Activated gamma-delta T cell treated with anti-CD3 and anti-CD28 coated beads, Interleukin-2, amount 50 U/mL, for 16 hours (primary cell): ENCODE measurements at regions not wholly inside any gene's neighbourhood (a gene's known extent, or its start where the extent isn't known, plus 50 kb on each side); places are given as distances from the start of the nearest gene placed in this dataset.

Experiments used
- DNase-seq: peaks from one replicate; pipeline ENCODE4 v3.0.0-alpha.2; 2020; ENCODE audit warnings: low read depth

DNA sequence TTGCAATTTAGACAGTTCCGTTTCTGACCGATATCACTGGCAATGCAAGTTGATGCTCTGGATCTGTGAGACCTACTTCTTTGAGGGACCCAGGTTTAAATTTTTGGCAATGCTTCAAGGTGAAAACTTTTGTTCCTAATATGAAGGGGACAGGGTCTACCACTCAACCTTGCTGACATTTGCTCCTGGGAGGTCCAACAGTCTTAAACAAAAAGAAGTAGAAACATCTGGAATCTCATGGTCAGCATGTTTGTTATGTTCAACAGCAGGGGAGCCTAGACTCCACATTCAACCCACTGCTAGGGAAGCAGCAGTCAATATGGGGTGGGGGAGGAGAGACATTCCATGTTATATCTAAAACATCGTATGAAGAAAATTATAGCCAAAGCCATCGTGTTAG lies 196.4 kb downstream of the SIM1 start:
- no peak for DNase-seq

DNA sequence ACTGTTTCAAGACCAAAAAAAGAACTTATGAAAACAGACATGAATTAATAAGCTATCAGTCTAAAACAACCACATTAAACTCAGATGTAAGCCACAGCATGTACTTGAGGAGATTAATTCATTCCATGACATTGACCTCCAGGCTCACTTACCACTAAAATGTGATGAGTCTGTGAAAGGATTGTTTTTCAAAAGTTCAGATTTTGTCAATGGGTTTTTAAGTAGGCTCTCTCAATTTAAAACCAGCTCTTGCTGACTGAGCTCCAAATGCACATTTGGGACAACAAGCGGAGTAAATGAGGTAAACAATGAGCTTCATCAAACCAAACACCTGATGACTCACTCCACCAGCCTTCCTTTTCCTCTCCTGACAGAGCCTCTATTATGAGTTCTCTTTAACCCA lies 197.0 kb downstream of the SIM1 start:
- no peak for DNase-seq

DNA sequence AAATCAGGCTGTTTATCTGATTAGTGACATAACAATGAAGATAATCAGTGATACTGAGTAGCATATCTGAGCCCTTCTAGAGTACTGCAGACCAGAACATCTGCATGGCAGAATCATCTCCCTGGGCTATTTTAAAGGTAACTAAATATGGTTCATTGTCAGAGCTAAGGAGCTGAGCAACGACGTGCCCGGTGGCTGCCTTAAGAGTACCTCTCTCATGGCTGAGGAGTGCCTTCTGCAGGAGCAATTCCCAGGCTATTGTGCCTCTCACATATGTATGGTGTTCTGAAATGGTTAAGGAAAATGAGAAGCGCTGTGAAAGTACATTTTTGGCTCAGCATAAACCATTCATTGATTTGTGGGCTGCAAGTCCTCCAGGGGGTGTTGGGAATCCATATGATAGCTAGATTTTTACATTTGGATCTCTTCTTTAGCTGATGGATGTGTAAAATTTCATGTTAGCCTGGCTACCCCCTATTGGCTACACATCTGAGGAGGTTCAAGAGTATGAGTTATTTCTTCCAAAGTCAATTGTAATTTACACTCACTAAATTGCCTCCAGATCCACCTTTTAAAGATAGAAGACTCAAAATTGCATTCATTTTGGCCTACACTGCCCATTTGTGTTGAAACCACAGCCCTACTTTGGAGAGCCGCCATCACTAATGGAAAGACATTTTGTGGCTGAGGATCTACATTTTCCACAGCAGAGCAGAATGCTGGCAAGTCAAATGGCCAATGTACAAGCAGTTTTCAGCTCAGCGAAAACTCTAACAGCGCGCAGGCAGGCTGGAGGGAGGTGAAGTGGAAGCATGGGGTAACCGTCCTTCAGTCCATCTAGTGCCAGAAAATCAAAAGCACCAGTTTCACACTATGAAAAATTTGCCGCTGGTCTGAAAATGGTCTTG lies 198.0 kb downstream of the SIM1 start:
- no peak for DNase-seq

DNA sequence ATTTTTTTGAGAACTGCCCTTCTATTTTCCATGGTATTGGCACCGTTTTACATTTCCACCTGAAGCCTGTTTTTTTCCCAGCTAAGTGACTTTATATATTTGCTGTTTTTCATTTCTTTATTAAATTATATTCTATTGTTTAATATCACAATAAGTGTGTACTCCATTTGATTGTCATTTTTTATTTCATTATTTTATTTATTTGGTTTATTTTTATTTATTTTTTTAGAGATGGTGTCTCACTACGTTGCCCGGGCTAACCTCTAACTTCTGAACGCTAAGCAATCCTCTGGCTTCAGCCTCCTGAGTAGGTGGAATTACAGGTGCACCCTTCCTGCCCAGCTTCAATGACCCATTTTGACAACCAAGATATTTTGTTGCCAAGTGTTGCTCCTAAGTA lies 202.6 kb downstream of the SIM1 start:
- no peak for DNase-seq

DNA sequence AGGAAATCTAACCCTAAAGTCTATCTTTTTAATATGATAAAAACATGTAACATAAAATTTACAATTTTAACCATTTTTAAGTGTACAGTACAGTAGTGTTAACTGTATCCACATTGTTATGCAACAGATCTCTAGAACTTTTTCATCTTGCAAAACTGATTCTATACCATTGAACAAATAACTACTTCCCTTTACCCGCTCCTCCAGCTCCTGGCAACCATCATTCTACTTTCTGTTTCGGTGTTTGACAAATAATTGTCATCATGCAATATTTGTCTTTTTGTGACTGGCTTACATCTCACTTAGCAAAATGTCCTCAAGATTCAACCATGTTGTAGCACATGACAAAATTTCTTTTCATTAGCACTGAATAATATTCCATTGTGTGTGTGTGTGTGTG lies 203.2 kb downstream of the SIM1 start:
- no peak for DNase-seq

DNA sequence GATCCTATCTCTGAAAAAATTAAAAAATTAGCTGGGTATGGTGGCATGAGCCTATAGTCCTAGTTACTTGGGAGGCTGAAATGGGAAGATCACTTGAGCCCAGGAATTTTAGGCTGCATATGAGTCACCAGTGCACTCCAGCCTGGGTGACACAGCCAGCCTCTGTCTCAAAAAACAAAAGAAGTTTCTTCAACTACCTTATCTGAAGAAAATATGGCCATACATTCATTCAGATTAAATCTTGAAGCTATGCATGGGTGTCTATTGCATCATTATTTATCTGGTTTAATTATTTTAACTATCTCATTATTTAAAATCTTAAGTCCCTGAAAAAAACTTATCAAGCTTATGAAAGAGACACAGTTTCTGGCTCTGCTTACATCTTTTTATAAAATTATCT lies 204.1 kb downstream of the SIM1 start:
- DNase-seq = no peak

DNA sequence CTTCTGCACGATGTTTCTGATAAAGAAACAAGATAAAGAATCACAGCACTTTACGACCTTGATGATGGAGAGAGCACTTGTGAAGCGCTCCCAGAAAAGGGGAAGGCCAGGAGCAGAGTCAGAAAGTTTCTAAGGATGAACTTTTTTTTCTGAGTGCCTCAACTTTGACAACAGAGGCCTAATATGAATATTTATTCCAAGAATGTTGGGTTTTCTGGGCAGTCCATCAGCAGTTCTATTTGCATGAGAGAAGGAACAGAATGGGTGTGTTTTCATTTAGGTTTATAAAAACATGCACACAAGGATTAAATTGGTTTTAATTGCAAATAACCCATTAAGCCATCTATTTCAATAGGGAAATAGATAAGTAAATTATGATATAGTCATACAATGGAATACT lies 204.9 kb downstream of the SIM1 start:
- DNase-seq = no peak

DNA sequence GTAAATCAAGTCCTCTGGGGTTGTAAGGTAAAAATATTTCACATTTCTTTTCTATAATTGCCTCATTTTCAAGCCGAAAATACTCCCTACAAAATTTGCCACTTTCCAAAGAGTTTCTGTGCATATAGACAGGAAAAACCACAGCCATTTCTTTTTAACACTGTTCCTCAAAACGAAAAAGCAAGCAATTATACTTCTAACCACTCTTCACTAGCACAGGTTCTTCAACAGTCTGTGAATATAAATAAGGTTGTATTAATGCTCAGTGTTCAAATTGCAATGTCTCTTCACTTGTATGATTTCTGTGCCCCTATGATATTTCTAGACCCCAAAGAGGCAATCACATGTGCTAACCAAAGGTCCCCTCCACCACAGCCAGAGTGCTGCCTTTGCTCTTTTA lies 206.0 kb downstream of the SIM1 start:
- DNase-seq = no peak

DNA sequence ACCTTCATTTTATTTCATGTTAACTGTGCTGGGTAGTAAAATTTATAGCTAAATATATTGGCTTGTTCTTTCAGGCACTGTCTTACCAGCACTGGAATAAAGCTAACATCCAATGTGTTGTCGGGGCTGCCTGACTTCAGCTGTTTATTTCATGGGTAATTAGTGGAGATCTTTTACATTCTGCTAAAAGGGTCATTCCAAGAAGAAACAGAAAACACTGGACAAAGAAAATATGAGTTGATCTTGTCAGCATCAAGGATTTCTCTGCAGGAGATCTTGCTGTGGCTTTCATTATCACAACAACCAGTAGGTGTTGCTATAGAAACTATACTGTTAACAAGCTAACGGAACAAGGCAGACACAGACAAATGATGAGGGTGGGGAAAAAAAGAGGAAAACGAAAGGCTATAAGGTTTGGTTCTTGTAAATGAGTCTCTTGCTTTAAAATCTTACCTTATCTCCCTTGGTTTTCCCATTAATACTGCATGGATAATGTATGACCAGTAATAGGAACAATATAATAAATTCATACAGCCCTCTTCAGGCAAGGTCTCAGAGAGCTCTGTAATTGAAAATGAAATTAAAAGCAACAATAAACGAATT lies 206.8 kb downstream of the SIM1 start:
- DNase-seq = no peak

DNA sequence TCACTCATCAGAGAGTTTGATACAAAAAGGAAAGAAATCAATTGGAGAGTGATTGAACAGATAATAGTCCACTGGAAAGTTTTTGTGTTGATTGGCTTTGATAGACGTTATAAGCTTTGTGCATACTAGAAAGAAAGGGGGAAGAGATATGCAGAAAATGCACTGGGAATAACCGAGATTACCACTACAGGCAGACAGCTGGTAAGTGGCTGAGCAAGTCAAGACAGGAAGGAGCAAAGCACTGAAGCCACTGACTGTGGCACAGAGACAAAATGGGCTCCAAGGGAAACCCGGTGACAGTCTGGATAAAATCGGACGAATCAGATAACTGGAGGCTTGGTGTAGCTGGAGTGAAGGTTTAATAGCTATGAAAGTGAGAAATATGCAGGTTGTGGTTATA lies 209.0 kb downstream of the SIM1 start:
- DNase-seq = no peak

DNA sequence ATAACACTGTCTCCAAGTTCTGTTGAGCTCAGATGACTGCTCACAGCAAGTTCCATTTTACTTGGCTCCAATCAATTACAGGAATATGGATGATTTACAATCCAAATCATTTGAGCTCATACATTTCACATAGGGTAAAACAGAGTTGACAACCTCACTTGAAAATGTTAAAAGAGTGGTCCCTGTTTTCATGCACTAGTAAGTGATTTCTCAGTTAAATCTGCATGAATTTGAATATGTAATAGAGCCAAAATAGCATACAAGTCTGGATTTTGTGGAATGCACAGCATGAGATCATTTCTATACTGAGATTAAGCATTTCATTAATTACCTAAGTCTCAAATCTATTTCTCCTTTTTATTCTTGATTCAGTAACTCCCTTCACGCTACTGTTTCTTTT lies 217.6 kb downstream of the SIM1 start:
- DNase-seq = no peak

DNA sequence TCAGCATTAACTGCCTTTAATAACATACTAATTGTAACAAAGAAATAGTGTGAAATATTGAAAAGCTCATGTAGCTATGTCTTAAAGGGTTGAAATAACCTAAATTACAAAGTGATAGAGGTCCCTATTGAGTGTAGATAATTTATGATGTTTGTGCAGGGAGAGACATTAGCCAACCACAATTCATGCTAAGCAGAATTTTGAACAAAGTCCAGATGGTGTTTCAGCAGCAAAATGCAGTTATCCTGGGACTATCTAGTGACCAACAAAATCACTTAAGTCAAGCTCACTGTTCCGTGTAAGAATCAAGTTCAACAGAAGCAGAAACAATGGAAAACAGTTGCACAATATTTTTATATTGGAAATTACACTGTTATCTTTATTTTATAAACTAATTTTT lies 218.5 kb downstream of the SIM1 start:
- no peak for DNase-seq

DNA sequence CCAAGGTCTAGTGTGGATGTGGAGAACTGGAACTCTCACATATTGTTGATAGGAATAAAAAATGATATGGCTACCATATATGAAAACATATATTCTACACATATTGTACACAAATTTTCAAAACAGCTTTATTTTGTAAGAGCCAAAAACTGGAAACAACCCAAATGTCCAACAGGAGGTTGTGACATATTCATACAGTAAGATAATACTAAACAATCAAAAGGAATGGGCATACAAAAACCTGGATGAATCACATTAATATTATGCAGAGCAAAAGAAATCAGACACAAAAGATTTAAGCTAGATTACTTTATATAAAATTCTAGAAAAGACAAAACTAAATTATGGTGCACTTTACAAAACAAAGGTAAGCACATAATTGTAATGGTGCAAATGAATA lies 223.9 kb downstream of the SIM1 start:
- DNase-seq = no peak

DNA sequence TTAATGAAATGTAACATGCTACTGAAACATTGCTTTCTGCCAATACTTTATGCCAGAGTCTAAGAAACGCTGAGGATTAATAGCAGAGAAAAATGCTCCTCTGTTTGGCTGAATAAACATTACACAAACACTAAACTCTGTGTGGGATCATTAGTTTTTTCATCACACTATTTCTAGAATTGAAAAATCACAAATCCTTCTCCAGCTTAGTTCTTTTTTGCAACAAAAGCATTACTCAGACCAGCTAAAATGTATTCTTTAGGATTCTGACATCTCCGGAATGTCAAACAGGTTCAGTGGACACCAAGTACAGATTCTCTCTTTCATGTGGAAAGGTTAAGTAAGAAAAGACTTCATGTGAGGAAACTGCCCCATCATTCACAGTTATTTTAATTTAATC lies 226.9 kb downstream of the SIM1 start:
- no peak for DNase-seq

DNA sequence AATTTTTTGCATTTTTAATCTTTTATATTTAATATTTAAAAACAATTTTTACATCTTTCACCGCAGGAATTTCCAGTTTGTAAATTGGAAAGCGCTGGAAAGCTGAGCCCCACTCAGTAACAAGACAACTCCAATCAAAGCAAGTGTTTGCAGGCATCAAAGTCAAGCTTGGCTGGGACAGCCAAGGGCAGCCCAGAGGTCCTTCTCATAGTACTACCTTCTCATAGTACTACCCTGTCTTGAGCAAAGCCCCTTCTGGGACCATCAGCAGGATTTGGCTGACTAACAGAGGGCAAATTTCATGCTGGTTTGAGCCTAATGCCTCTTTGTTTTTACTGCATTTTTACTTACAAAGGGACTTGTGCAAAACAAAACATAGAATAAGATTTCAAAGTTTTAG lies 228.3 kb downstream of the SIM1 start:
- no peak for DNase-seq

DNA sequence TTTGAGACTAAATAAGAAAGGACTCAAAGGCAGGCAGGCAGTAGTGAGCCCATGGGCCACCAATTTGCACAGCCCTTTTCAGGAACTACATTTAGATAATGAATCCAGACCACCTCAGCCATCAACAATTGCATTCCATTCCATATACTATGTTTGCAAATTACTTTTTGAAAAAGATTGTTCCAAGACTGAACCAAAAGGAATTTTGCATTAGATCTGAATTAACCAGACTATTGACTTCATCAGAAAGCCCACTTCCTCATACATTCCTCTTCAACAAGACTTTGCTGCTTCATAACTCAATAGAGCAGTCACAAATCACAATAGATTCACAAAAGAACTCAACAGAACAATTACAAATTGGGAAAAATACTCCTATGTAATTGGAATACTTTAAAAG lies 229.1 kb downstream of the SIM1 start:
- no peak for DNase-seq

DNA sequence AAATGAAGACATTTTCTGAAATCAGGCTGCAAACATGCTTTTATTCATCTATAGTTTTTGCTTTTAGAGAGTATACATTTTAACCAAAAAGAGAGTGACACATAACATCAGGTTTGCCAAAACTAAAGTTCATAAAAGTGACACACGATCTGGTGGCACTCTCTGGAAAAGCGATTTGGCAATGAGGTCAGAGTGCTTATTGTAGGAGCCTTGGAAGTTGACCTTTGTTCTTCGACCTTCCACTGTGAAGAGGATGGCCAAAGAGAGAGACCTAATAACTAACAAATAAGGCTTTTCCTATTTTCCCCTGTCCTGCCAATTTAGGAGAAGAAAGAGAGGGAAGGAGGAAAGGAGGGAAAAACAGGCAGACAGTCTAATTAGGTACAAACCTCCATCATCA lies 230.1 kb downstream of the SIM1 start:
- no peak for DNase-seq

DNA sequence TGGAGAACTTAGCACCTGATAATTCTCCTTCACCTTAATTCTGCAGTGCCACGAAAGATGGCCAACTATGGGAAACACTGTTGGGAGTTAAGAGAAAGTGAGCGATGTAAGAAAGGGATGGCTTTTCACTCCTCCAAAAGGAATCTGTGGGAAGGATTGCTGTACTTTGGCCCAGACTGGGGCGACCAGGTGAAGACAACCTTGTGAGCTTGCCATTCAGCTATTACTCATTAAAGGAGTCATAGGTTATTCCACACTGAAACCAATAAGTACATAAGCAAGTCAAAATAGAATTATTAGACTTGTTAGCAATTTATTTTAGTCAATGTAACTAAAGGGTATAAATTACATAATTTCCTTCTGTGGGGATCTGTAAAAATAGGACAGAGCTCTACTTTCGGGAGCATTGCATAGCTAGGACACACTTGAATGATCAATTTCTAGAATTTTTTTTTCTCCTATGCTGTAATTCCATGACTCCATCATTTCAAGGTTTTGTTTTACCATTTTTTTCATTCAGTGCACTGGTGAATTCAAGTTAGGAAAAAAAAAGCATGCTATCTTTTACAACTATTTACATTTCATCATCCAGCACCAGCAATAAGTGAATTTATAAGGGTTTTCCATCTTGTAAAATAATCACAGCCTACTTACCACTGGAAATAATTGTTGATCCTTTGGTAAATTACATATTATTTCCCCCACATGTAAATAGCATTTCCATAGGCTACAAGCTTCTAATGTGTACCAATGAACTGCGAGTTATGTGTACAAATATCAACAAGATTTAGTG lies 231.7 kb downstream of the SIM1 start:
- no peak for DNase-seq

DNA sequence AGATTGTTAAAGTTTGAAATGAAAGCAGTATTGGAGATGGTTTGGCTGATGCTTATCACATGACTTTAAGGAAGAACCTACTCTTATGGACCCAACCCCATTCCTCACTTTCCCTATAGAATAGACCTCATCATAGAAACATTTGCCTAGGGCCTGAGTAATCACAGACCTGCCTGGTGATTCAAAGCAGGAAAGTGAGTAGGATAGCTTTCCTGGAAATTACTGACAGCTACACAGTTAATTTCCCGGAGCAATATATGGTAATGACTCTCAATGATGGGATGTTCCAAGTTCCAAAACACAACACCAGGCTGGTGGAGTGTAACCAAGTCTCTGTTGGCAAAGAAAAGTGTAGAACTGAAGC lies 233.8 kb downstream of the SIM1 start:
- DNase-seq = no peak

DNA sequence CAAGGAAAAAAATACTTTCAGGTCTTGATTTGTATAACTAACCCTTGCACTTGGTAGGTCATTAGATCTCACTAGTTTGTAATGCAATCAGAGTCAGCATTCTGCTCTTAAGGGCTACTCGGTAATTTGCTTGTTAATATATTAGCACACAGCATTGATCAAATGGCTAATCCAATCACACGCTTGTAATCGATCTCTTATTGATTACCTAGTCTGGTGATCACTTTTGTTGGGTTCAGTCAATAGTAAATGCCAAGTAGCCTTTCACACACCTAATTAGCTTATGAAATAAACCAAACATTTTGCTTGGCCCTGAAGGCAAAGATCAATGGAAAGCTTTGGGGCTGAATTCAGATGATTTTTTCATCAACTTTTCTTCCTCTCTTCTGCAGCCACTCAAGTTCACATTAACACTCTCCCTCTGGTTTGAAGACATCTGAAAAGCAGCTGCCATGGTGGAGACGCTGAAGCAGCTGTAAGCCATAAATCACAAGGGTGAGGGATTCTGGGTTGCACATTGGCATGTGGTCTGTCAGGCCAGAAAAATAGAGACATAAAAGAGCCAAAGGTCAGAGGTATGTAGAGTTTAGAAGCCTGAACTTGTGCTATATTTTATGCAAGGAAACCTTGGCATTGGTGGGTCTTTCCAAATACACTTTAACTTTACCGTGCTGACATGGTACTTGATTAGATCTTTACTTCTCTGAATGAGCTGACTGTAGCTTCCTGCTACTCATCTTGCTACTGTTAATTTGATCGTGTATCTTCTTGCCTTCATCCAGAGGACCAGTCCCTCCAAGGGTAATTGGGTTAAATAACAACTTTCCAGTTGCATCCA lies 234.4 kb downstream of the SIM1 start:
- DNase-seq = no peak

DNA sequence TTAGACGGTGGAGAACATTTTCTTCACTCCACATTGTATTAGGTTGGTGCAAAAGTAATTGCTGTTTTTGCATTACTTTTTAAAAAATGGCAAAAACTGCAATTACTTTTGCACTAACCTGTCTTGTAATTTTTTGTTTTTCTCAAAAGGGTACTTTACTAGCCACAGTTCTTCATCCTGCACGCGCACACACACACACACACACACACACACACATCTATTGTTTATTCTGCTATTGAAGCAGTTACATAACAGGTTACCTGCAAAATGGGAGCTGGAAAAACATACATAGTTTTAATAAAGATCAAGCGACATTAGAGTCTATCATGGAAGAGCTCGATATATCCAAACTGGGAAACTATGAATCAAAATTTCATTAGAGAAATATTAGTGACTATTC lies 235.2 kb downstream of the SIM1 start:
- no peak for DNase-seq

DNA sequence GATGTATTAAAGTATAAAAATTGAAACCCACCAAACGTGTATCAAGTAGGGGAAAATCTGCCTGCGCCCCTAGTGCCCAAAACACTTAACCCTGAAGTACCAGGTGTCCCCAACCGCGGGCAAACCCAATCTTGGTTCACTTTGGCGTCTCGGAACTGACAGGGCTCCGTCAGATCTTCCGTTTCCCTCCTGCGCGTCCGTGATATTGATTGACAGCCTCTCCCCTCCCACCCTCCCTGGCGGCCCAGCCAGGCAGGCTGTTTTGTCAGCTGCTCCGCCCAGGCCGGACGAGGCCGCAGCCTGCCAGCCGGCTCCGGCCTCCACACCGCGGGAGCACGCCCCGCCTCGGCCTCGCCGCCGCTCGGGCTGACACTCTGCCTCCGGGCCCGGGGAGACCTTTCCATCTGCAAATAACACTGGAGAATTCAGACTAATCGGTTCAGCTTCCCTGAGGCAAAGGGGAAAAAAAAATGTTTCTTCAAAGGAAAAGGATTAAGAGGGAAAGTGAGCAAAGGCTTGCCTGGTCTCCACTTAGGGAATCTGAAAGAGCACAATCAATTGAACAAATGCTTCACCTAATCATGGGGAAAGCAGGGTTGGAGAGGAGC lies 234.9 kb upstream of the MCHR2 start:
- peak; percentile 3 for DNase-seq
